Ovary (tissue), 3 donors: ENCODE measurements at regions not wholly inside any gene's neighbourhood (a gene's known extent, or its start where the extent isn't known, plus 50 kb on each side); places are given as distances from the start of the nearest gene placed in this dataset.

Experiments used
- CTCF ChIP-seq, 3 donors: fragments of 450-650 bp in 2 of 3; fragments of 200-600 bp in 1 of 3; IDR thresholded peaks; one replicate each; pipeline versions ENCODE4 v1.5.1 to v1.8.0; 2016 to 2022; ENCODE audit warnings: antibody characterized with exemption in 3 of 3, mild to moderate bottlenecking in 1 of 3
- EP300 ChIP-seq: sonication (generic); formaldehyde crosslinking; IDR thresholded peaks from one replicate; pipeline ENCODE4 v1.6.1; 2017; ENCODE audit warnings: antibody characterized with exemption
- POLR2A ChIP-seq: fragments of 450-650 bp; IDR thresholded peaks from one replicate; pipeline ENCODE4 v1.6.1; 2017; ENCODE audit warnings: antibody characterized with exemption, mild to moderate bottlenecking, moderate library complexity
- donor health status: DM: no; HTN: no; CAD: no.

- TF ChIP-seq POLR2A (no peak), EP300 (no peak), CTCF (IDR thresholded peaks at IDR 0.05) (no peak)
These were observed 751.9 kb upstream of the POT1 start for GRCh38 chr7:125681508-125681907.
